ENCODE measurements at regions not wholly inside any gene's neighbourhood (a gene's known extent, or its start where the extent isn't known, plus 50 kb on each side); places are given as distances from the start of the nearest gene placed in this dataset.

GRCh38 chr21:29470397-29470796 is 171.7 kb downstream of the BACH1 start:
- H3K36me3 Mint-ChIP-seq = peaks cover 12% of the 10 kb centered on the region
- DNase-seq = no peak
- no peak overlapping the region for H3K27ac Mint-ChIP-seq
- H3K4me3 Mint-ChIP-seq = no peak overlapping the region
- peaks cover 4% of the 10 kb centered on the region for H3K4me1 Mint-ChIP-seq
- H3K27me3 Mint-ChIP-seq = no peaks in the 10 kb centered on the region
- H3K9me3 Mint-ChIP-seq = no peaks in the 10 kb centered on the region

DNA sequence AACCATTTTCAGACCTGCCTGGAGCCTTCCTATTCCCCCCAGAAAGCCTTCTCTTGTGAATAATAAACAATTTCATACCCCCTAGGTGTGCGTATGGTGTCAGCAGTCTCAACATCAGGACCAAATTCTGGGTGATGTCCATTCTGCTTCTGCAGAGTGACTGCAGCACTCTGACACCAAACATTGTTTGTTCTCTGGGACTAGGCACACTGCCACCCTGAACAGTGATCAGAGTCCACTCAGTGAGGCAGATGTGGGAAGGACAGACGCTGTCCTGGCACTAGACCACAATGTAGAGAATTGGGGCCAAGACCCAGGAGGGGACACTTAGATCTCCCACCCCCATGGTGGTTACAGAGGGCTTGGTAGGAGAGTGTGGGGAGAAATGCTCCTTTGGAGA is 175.1 kb downstream of the BACH1 start:
- Mint-ChIP-seq H3K9me3 (no peaks in the 10 kb centered on the region), H3K4me1 (peaks cover 12% of the 10 kb centered on the region), H3K27ac (no peak overlapping the region), H3K4me3 (no peak overlapping the region), H3K27me3 (no peaks in the 10 kb centered on the region), H3K36me3 (no peaks in the 10 kb centered on the region)
- no peak for DNase-seq

DNA sequence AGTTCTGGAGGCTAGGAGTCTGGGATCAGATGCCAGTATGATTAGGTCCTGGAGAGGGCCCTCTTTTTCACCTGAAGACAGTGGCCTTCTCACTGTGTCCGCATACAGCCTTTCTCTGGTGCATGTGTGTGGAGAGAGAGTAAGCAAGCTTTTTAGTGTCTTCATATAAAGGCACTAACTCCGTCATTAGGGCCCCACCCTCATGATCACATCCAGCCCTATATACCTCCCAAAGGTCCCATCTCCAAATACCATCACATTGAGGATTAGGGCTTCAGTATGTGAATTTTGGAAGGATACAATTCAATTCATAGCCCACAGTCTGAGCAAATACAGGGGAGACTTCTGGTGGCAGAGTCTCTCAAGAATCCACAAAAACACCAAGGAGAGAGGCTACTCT is 176.6 kb downstream of the BACH1 start:
- no peak for DNase-seq
- Mint-ChIP-seq H3K27me3 (no peaks in the 10 kb centered on the region), H3K27ac (no peak overlapping the region), H3K4me3 (no peak overlapping the region), H3K9me3 (no peaks in the 10 kb centered on the region), H3K4me1 (peaks cover 12% of the 10 kb centered on the region), H3K36me3 (no peaks in the 10 kb centered on the region)

- H3K36me3 Mint-ChIP-seq = peaks cover 4% of the 10 kb centered on the region
- H3K4me3 Mint-ChIP-seq = no peak overlapping the region
- no peaks in the 10 kb centered on the region for H3K27me3 Mint-ChIP-seq
These were observed 178.6 kb downstream of the BACH1 start for GRCh38 chr21:29477347-29477746.

DNA sequence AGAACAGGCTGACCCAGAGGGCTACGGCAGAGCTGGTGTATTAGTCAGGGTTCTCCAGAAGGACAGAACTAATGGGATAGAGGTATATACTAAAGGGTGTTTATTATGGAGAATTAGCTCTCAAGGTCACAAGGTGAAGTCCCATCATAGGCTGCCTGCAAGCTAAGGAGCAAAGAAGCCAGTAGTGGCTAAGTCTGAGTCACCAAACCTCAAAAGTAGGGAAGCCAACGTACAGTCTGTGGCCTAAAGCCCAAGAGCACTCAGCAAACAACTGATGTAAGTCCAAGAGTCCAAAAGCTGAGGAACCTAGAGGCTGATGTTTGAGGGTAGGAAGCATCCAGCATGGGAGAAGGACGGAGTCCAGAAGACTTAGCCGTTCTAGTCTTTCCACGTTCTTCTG is 179.2 kb downstream of the BACH1 start:
- Mint-ChIP-seq H3K27ac (no peak overlapping the region), H3K4me1 (peaks cover 8% of the 10 kb centered on the region), H3K4me3 (no peak overlapping the region), H3K27me3 (no peaks in the 10 kb centered on the region), H3K36me3 (peaks cover 9% of the 10 kb centered on the region), H3K9me3 (no peaks in the 10 kb centered on the region)
- no peak for DNase-seq

More at GRCh38 chr21:29477347-29477746, 178.6 kb downstream of the BACH1 start:
- DNase-seq = no peak
- no peak overlapping the region for H3K27ac Mint-ChIP-seq
- no peaks in the 10 kb centered on the region for H3K9me3 Mint-ChIP-seq
- H3K4me1 Mint-ChIP-seq = peaks cover 8% of the 10 kb centered on the region

GRCh38 chr21:29481081-29481480 is 182.4 kb downstream of the BACH1 start:
- Mint-ChIP-seq H3K9me3 (peaks cover 4% of the 10 kb centered on the region), H3K4me3 (no peak overlapping the region), H3K27ac (no peak overlapping the region), H3K4me1 (peaks cover 8% of the 10 kb centered on the region), H3K27me3 (no peaks in the 10 kb centered on the region), H3K36me3 (peaks cover 28% of the 10 kb centered on the region)
- DNase-seq = no peak

GRCh38 chr21:29481641-29482040 is 182.9 kb downstream of the BACH1 start:
- no peak for DNase-seq
- Mint-ChIP-seq H3K27me3 (no peaks in the 10 kb centered on the region), H3K27ac (no peak overlapping the region), H3K4me1 (peaks cover 4% of the 10 kb centered on the region), H3K36me3 (peaks cover 28% of the 10 kb centered on the region), H3K4me3 (no peak overlapping the region), H3K9me3 (peaks cover 4% of the 10 kb centered on the region)

GRCh38 chr21:29486306-29486807 is 187.6 kb downstream of the BACH1 start:
- Mint-ChIP-seq H3K4me3 (no peak overlapping the region), H3K36me3 (peaks cover 26% of the 10 kb centered on the region), H3K4me1 (no peaks in the 10 kb centered on the region), H3K27ac (no peak overlapping the region), H3K9me3 (peaks cover 4% of the 10 kb centered on the region), H3K27me3 (no peaks in the 10 kb centered on the region)
- no peak for DNase-seq
